Astrocyte (in vitro differentiated cells and primary cell): ENCODE measurements at regions not wholly inside any gene's neighbourhood (a gene's known extent, or its start where the extent isn't known, plus 50 kb on each side); places are given as distances from the start of the nearest gene placed in this dataset.

Experiments
- DNase-seq: peaks from one replicate; pipeline ENCODE4 v3.0.0-alpha.2; 2010; ENCODE audit warnings: low read depth
- FAIRE-seq: peaks from 2 replicates; lab custom pipeline; 2011; peaks lifted over from hg19 to GRCh38; lab: Jason Lieb, UNC
- H2AFZ ChIP-seq: 2 replicates; pipeline ENCODE4 v1.6.0; 2012; ENCODE audit warnings: low read depth, low read length, inconsistent platforms
- H3K27ac ChIP-seq: 2 replicates; pipeline ENCODE4 v1.5.1; 2011; ENCODE audit warnings: low read depth, low read length, inconsistent platforms
- H3K27me3 ChIP-seq: 2 replicates; pipeline ENCODE4 v1.6.0; 2011; ENCODE audit warnings: low read length, inconsistent platforms; ENCODE audit not compliant: insufficient read depth
- H3K36me3 ChIP-seq: 2 replicates; pipeline ENCODE4 v1.5.1; 2011; ENCODE audit warnings: low read length, inconsistent platforms; ENCODE audit not compliant: insufficient read depth
- H3K4me1 ChIP-seq: 2 replicates; pipeline ENCODE4 v1.5.1; 2011; ENCODE audit warnings: low read length, inconsistent platforms; ENCODE audit not compliant: insufficient read depth
- H3K4me2 ChIP-seq: 2 replicates; pipeline ENCODE4 v1.6.0; 2012; ENCODE audit warnings: low read length, inconsistent platforms
- H3K4me3 ChIP-seq: 2 replicates; pipeline ENCODE4 v1.5.1; 2011; ENCODE audit warnings: low read depth, mild to moderate bottlenecking, low read length, inconsistent platforms; ENCODE audit not compliant: insufficient read depth
- H3K79me2 ChIP-seq: 2 replicates; pipeline ENCODE4 v1.6.0; 2012; ENCODE audit warnings: mild to moderate bottlenecking, low read length, inconsistent platforms; ENCODE audit not compliant: insufficient read depth
- H3K9ac ChIP-seq: 2 replicates; pipeline ENCODE4 v1.6.0; 2012; ENCODE audit warnings: mild to moderate bottlenecking, low read length, inconsistent platforms
- H3K9me3 ChIP-seq: 2 replicates; pipeline ENCODE4 v1.5.1; 2012; ENCODE audit warnings: low read depth, mild to moderate bottlenecking, low read length, inconsistent platforms; ENCODE audit not compliant: insufficient read depth
- H4K20me1 ChIP-seq: 2 replicates; pipeline ENCODE4 v1.6.0; 2012; ENCODE audit warnings: low read length, inconsistent platforms; ENCODE audit not compliant: insufficient read depth
- H3K27ac Mint-ChIP-seq: one replicate; pipeline ENCODE4 v1.8.0; 2021; ENCODE audit warnings: mild to moderate bottlenecking, mixed read lengths; ENCODE audit not compliant: unreplicated experiment
- H3K27me3 Mint-ChIP-seq: one replicate; pipeline ENCODE4 v1.8.0; 2021; ENCODE audit warnings: low read depth, mixed read lengths; ENCODE audit not compliant: unreplicated experiment
- H3K36me3 Mint-ChIP-seq: one replicate; pipeline ENCODE4 v1.8.0; 2021; ENCODE audit warnings: low read depth, mixed read lengths; ENCODE audit not compliant: unreplicated experiment
- H3K4me1 Mint-ChIP-seq: one replicate; pipeline ENCODE4 v1.8.0; 2021; ENCODE audit warnings: low read depth, mixed read lengths; ENCODE audit not compliant: unreplicated experiment
- H3K4me3 Mint-ChIP-seq: one replicate; pipeline ENCODE4 v1.8.0; 2021; ENCODE audit warnings: mild to moderate bottlenecking, moderate library complexity, mixed read lengths; ENCODE audit not compliant: unreplicated experiment
- H3K9me3 Mint-ChIP-seq: one replicate; pipeline ENCODE4 v1.8.0; 2021; ENCODE audit warnings: mild to moderate bottlenecking, mixed read lengths; ENCODE audit not compliant: unreplicated experiment
- CTCF ChIP-seq: IDR thresholded peaks from 2 replicates; pipeline ENCODE4 v1.5.1; 2011; ENCODE audit warnings: low read depth, mild to moderate bottlenecking, inconsistent platforms, low read length, moderate library complexity; ENCODE audit not compliant: insufficient read depth
- EZH2 ChIP-seq: IDR thresholded peaks from 2 replicates; pipeline ENCODE4 v1.6.1; 2012; ENCODE audit warnings: mild to moderate bottlenecking, low read length, inconsistent platforms; ENCODE audit not compliant: insufficient read depth

GRCh38 chr14:44767646-44768173, 194.0 kb downstream of the KLHL28 start:
- H3K27me3 ChIP-seq = no peaks in the 10 kb centered on the region
- H3K27me3 Mint-ChIP-seq = no peaks in the 10 kb centered on the region
- H3K4me3 ChIP-seq = no peak overlapping the region
- FAIRE-seq (no peak), DNase-seq (no peak)
- no peak overlapping the region for H3K4me2 ChIP-seq
- no peak overlapping the region for H2AFZ ChIP-seq
- H3K79me2 ChIP-seq = no peaks in the 10 kb centered on the region
- H3K9me3 Mint-ChIP-seq = no peaks in the 10 kb centered on the region
- no peak overlapping the region for H3K9ac ChIP-seq
- no peaks in the 10 kb centered on the region for H3K36me3 ChIP-seq
- no peaks in the 10 kb centered on the region for H3K4me1 ChIP-seq
- no peak overlapping the region for H3K27ac Mint-ChIP-seq
- TF ChIP-seq EZH2 (no peak), CTCF (no peak)
- no peaks in the 10 kb centered on the region for H3K36me3 Mint-ChIP-seq
- H3K4me1 Mint-ChIP-seq = peaks cover 17% of the 10 kb centered on the region
- H3K27ac ChIP-seq = no peak overlapping the region
- no peak overlapping the region for H3K4me3 Mint-ChIP-seq
- H3K9me3 ChIP-seq = no peaks in the 10 kb centered on the region
- no peaks in the 10 kb centered on the region for H4K20me1 ChIP-seq

- TF ChIP-seq CTCF (no peak), EZH2 (no peak)
- H3K9me3 ChIP-seq = no peaks in the 10 kb centered on the region
- no peaks in the 10 kb centered on the region for H3K27me3 Mint-ChIP-seq
- H3K9me3 Mint-ChIP-seq = no peaks in the 10 kb centered on the region
- no peaks in the 10 kb centered on the region for H3K36me3 ChIP-seq
- DNase-seq (no peak), FAIRE-seq (no peak)
- no peaks in the 10 kb centered on the region for H3K36me3 Mint-ChIP-seq
- no peak overlapping the region for H3K4me2 ChIP-seq
- no peaks in the 10 kb centered on the region for H3K27me3 ChIP-seq
- no peaks in the 10 kb centered on the region for H3K4me1 ChIP-seq
- H3K79me2 ChIP-seq = no peaks in the 10 kb centered on the region
- H3K27ac Mint-ChIP-seq = no peak overlapping the region
- no peak overlapping the region for H3K27ac ChIP-seq
- H3K4me1 Mint-ChIP-seq = peaks cover 22% of the 10 kb centered on the region
- H2AFZ ChIP-seq = no peak overlapping the region
- H4K20me1 ChIP-seq = no peaks in the 10 kb centered on the region
- no peak overlapping the region for H3K4me3 ChIP-seq
- no peak overlapping the region for H3K9ac ChIP-seq
- H3K4me3 Mint-ChIP-seq = no peak overlapping the region
Observed at GRCh38 chr14:44766285-44766684, 195.5 kb downstream of the KLHL28 start.

- H2AFZ ChIP-seq = no peak overlapping the region
- H3K27ac ChIP-seq = no peak overlapping the region
- no peaks in the 10 kb centered on the region for H3K4me1 ChIP-seq
- H3K4me3 Mint-ChIP-seq = no peak overlapping the region
- no peaks in the 10 kb centered on the region for H3K9me3 Mint-ChIP-seq
- H3K4me3 ChIP-seq = no peak overlapping the region
- no peak overlapping the region for H3K27ac Mint-ChIP-seq
- no peaks in the 10 kb centered on the region for H3K27me3 ChIP-seq
- DNase-seq = peak; percentile 15
- no peak for FAIRE-seq
- no peak overlapping the region for H3K4me2 ChIP-seq
- H3K9ac ChIP-seq = no peak overlapping the region
- H3K27me3 Mint-ChIP-seq = no peaks in the 10 kb centered on the region
- H3K36me3 ChIP-seq = no peaks in the 10 kb centered on the region
- TF ChIP-seq EZH2 (no peak), CTCF (no peak)
- peaks cover 17% of the 10 kb centered on the region for H3K4me1 Mint-ChIP-seq
- H3K36me3 Mint-ChIP-seq = no peaks in the 10 kb centered on the region
- no peaks in the 10 kb centered on the region for H4K20me1 ChIP-seq
- no peaks in the 10 kb centered on the region for H3K79me2 ChIP-seq
- no peaks in the 10 kb centered on the region for H3K9me3 ChIP-seq
Observed at GRCh38 chr14:44763356-44763755, 198.4 kb downstream of the KLHL28 start.
